Lung microvascular endothelial cell (primary cell): ENCODE measurements at regions not wholly inside any gene's neighbourhood (a gene's known extent, or its start where the extent isn't known, plus 50 kb on each side); places are given as distances from the start of the nearest gene placed in this dataset.
"Not testable (repeated sequence)": the region's sequence is repeated elsewhere in the genome, so short reads cannot be mapped to it uniquely, and the experiment has no call there.

Experiments
- DNase-seq, 2 donors: peaks; one replicate each; pipeline versions ENCODE4 v3.0.0 to v3.0.0-alpha.2; 2010; ENCODE audit warnings: low read depth in 2 of 2

GRCh38 chr15:62218841-62219240, 53.8 kb upstream of the C2CD4B start:
- DNase-seq = no peak

GRCh38 chr15:62219799-62220198, 54.7 kb upstream of the C2CD4B start:
- DNase-seq = no peak

GRCh38 chr15:62223020-62223419, 57.9 kb upstream of the C2CD4B start:
- no peak for DNase-seq

- DNase-seq = no peak
These were observed 63.5 kb upstream of the C2CD4B start for GRCh38 chr15:62228604-62229003.

- no peak for DNase-seq
These were observed 66.8 kb upstream of the C2CD4B start for GRCh38 chr15:62231856-62232255.

GRCh38 chr15:62240121-62241096, 75.3 kb upstream of the C2CD4B start:
- DNase-seq = no peak

- peak; percentile 8 to 23 for DNase-seq
These were observed 76.2 kb upstream of the C2CD4B start for GRCh38 chr15:62241135-62241770.

GRCh38 chr15:62242999-62243398, 77.9 kb upstream of the C2CD4B start:
- no peak for DNase-seq

- peak in 1 of 2 donors; percentile 12 for DNase-seq
These were observed 79.7 kb upstream of the C2CD4B start for GRCh38 chr15:62244762-62245161.

- no peak for DNase-seq
These were observed 83.3 kb upstream of the C2CD4B start for GRCh38 chr15:62248277-62248984.

- DNase-seq = no peak
These were observed 84.4 kb upstream of the C2CD4B start for GRCh38 chr15:62249501-62249900.

- DNase-seq = no peak
These were observed 85.1 kb upstream of the C2CD4B start for GRCh38 chr15:62250186-62250585.

- DNase-seq = no peak
These were observed 85.9 kb upstream of the C2CD4B start for GRCh38 chr15:62250978-62251377.

- peak; percentile 28 to 43 for DNase-seq
These were observed 88.2 kb upstream of the C2CD4B start for GRCh38 chr15:62253294-62253693.

GRCh38 chr15:62254137-62254934, 89.3 kb upstream of the C2CD4B start:
- DNase-seq = peak; percentile 79 to 88

GRCh38 chr15:62256430-62256829, 91.3 kb upstream of the C2CD4B start:
- not testable (repeated sequence) for DNase-seq

- DNase-seq = no peak
These were observed 93.0 kb upstream of the C2CD4B start for GRCh38 chr15:62257996-62258521.

- no peak for DNase-seq
These were observed 97.3 kb upstream of the C2CD4B start for GRCh38 chr15:62262305-62262941.

- DNase-seq = no peak
These were observed 99.1 kb upstream of the C2CD4B start for GRCh38 chr15:62264196-62264595.

- peak in 1 of 2 donors; percentile 21 for DNase-seq
These were observed 104.4 kb upstream of the C2CD4B start for GRCh38 chr15:62269504-62269903.
